SU-DHL-6 (cell line): ENCODE measurements at regions not wholly inside any gene's neighbourhood (a gene's known extent, or its start where the extent isn't known, plus 50 kb on each side); places are given as distances from the start of the nearest gene placed in this dataset.

ENCODE experiments used
- CTCF ChIP-seq: fragments of 200-600 bp; sonication (generic); IDR thresholded peaks from one replicate; pipeline ENCODE4 v1.5.1; 2017; ENCODE audit warnings: antibody characterized with exemption, mild to moderate bottlenecking, low read length, moderate library complexity; ENCODE audit not compliant: insufficient read depth, poor library complexity, severe bottlenecking
- EZH2phosphoT487 ChIP-seq: fragments of 200-600 bp; sonication (generic), shearing (Covaris generic); conservative IDR thresholded peaks from 2 replicates; pipeline ENCODE4 v1.6.1; 2018; ENCODE audit warnings: mild to moderate bottlenecking, antibody characterized with exemption, low read length, moderate library complexity, mixed read lengths

- TF ChIP-seq CTCF (no peak), EZH2phosphoT487 (no peak)
These were observed 938.0 kb upstream of the FLRT2 start for GRCh38 chr14:84591827-84592445.
